HCT116 (cell line): ENCODE measurements at regions not wholly inside any gene's neighbourhood (a gene's known extent, or its start where the extent isn't known, plus 50 kb on each side); places are given as distances from the start of the nearest gene placed in this dataset.

ENCODE experiments used
- ATAC-seq: fragments of 200-7000 bp; cut with Tn5 transposase; 2 replicates; pipeline ENCODE4 v1.9.1; 2020; ENCODE audit warnings: mild to moderate bottlenecking, moderate library complexity
- BruUV-seq: library from RNA; stranded (reverse); fragments of 400-500 nt; replicated peaks from 2 replicates; lab custom pipeline; 2021; lab: Mats Ljungman, UMichigan
- CTCF ChIA-PET: fragments of 300-600 bp; sonication (Branson Sonifier 250); formaldehyde crosslinking; loops from one replicate; lab custom pipeline; 2021; ENCODE audit warnings: antibody characterized with exemption; lab: Charles Lee
- POLR2A ChIA-PET: fragments of 300-600, 350-600 bp; sonication (Branson Sonifier 250); formaldehyde crosslinking; loops from one replicate; lab custom pipeline; 2021; ENCODE audit warnings: antibody characterized with exemption; lab: Charles Lee
- RAD21 ChIA-PET, 2 experiments: fragments of 300-600 bp; sonication (Branson Sonifier 250); formaldehyde crosslinking; loops; one replicate each; lab custom pipeline; 2023; ENCODE audit warnings: low total read pairs in 2 of 2; ENCODE audit not compliant: uncharacterized antibody in 2 of 2, unreplicated experiment in 2 of 2, low non-redundant PET in 1 of 2; lab: Charles Lee
- DNase-seq: peaks from one replicate; pipeline ENCODE4 v3.0.0-alpha.2; 2010; ENCODE audit warnings: low read depth, low spot score
- H2AFZ ChIP-seq: fragments of 200-600 bp; shearing (Covaris generic), sonication (generic); 2 replicates; pipeline ENCODE4 v1.6.1; 2017; ENCODE audit warnings: low read depth, mixed run types, mixed read lengths, antibody characterized with exemption, low read length; ENCODE audit not compliant: poor library complexity, severe bottlenecking
- H3K27ac ChIP-seq: 2 replicates; pipeline ENCODE4 v1.5.1; 2012; ENCODE audit warnings: low read depth, low read length
- H3K27me3 ChIP-seq: fragments of 200-600 bp; sonication (generic); 2 replicates; pipeline ENCODE4 v1.6.1; 2016; ENCODE audit warnings: mixed run types, low read length, mixed read lengths; ENCODE audit not compliant: insufficient read depth
- H3K36me3 ChIP-seq, 2 experiments: fragments of 200-500 bp in 1 of 2; fragments of 200-600 bp in 1 of 2; sonication (Bioruptor generic) in 1 of 2; sonication (generic) in 1 of 2; 2 replicates each; pipeline versions ENCODE4 v1.5.1 to v1.6.1; 2014 to 2016; ENCODE audit warnings: low read length in 2 of 2, inconsistent platforms in 1 of 2, mixed read lengths in 1 of 2, mixed run types in 1 of 2; ENCODE audit not compliant: insufficient read depth in 2 of 2, control insufficient read depth in 1 of 2
- H3K4me1 ChIP-seq, 2 experiments: fragments of 200-600 bp in 1 of 2; sonication (generic) in 1 of 2; 2 replicates each; pipeline versions ENCODE4 v1.5.1 to v1.6.1; 2012 to 2017; ENCODE audit warnings: low read length in 2 of 2, inconsistent platforms in 1 of 2, mild to moderate bottlenecking in 1 of 2, mixed read lengths in 1 of 2, mixed run types in 1 of 2, moderate library complexity in 1 of 2; ENCODE audit not compliant: insufficient read depth in 2 of 2, control insufficient read depth in 1 of 2
- H3K4me2 ChIP-seq: fragments of 200-600 bp; sonication (generic); 2 replicates; pipeline ENCODE4 v1.6.1; 2017; ENCODE audit warnings: mixed run types, low read length, mixed read lengths
- H3K4me3 ChIP-seq, 2 experiments: fragments of 200-600 bp in 1 of 2; sonication (generic) in 1 of 2; replicated peaks in 1 of 2; 2 replicates each; pipeline ENCODE4 v1.5.1; 2011 to 2016; ENCODE audit warnings: low read length in 2 of 2, control low read depth in 1 of 2, low read depth in 1 of 2, mild to moderate bottlenecking in 1 of 2, mixed read lengths in 1 of 2, mixed run types in 1 of 2
- H3K79me2 ChIP-seq: fragments of 200-600 bp; sonication (generic); 2 replicates; pipeline ENCODE4 v1.6.1; 2017; ENCODE audit warnings: mild to moderate bottlenecking, mixed run types, low read length, moderate library complexity, mixed read lengths; ENCODE audit not compliant: insufficient read depth
- H3K9ac ChIP-seq: fragments of 200-600 bp; sonication (generic); 2 replicates; pipeline ENCODE4 v1.6.1; 2016; ENCODE audit warnings: low read length, mixed read lengths
- H3K9me2 ChIP-seq: fragments of 200-600 bp; sonication (generic), shearing (Covaris generic); 2 replicates; pipeline ENCODE4 v1.6.1; 2017; ENCODE audit warnings: mixed run types, mild to moderate bottlenecking, moderate library complexity; ENCODE audit not compliant: insufficient read depth
- H3K9me3 ChIP-seq, 2 experiments: fragments of 200-500 bp in 1 of 2; fragments of 200-600 bp in 1 of 2; sonication (Bioruptor generic) in 1 of 2; sonication (generic) in 1 of 2; 2 replicates each; pipeline ENCODE4 v1.6.1; 2014 to 2017; ENCODE audit warnings: low read length in 2 of 2, mixed read lengths in 2 of 2, inconsistent platforms in 1 of 2, low read depth in 1 of 2, mild to moderate bottlenecking in 1 of 2, mixed run types in 1 of 2, moderate library complexity in 1 of 2; ENCODE audit not compliant: control insufficient read depth in 1 of 2, insufficient read depth in 1 of 2
- H4K20me1 ChIP-seq: fragments of 200-600 bp; sonication (generic), shearing (Covaris generic); 2 replicates; pipeline ENCODE4 v1.6.1; 2017; ENCODE audit warnings: mixed run types, mild to moderate bottlenecking, moderate library complexity; ENCODE audit not compliant: insufficient read depth
- CBX3 ChIP-seq: IDR thresholded peaks from 2 replicates; pipeline ENCODE4 v1.6.1; 2012; ENCODE audit warnings: low read depth
- CTCF ChIP-seq, 3 experiments: fragments of 200-600 bp in 1 of 3; sonication (generic) in 1 of 3; IDR thresholded peaks in 2 of 3; conservative IDR thresholded peaks in 1 of 3; 2 replicates each; pipeline ENCODE4 v1.5.1; 2012 to 2017; ENCODE audit warnings: low read depth in 2 of 3, low read length in 2 of 3, antibody characterized with exemption in 1 of 3, borderline replicate concordance in 1 of 3, control low read depth in 1 of 3, mild to moderate bottlenecking in 1 of 3, mixed read lengths in 1 of 3, mixed run types in 1 of 3, moderate library complexity in 1 of 3; ENCODE audit not compliant: insufficient read depth in 1 of 3
- EGR1 ChIP-seq: IDR thresholded peaks from 2 replicates; pipeline ENCODE4 v1.6.1; 2012; ENCODE audit warnings: low read depth
- EZH2phosphoT487 ChIP-seq: fragments of 200-600 bp; IDR thresholded peaks from 2 replicates; pipeline ENCODE4 v1.6.1; 2018; ENCODE audit warnings: antibody characterized with exemption, borderline replicate concordance
- FOSL1 ChIP-seq: IDR thresholded peaks from 2 replicates; pipeline ENCODE4 v1.6.1; 2012; ENCODE audit warnings: low read depth
- MAX ChIP-seq: IDR thresholded peaks from 2 replicates; pipeline ENCODE4 v1.6.1; 2012
- POLR2A ChIP-seq: IDR thresholded peaks from 2 replicates; pipeline ENCODE4 v1.7.0; 2011; ENCODE audit warnings: borderline replicate concordance; ENCODE audit not compliant: insufficient read depth, insufficient read length; ENCODE audit errors: extremely low read depth
- POLR2AphosphoS5 ChIP-seq: IDR thresholded peaks from 2 replicates; pipeline ENCODE4 v1.6.1; 2011; ENCODE audit warnings: mild to moderate bottlenecking, low read depth, low read length, moderate library complexity
- RAD21 ChIP-seq: IDR thresholded peaks from 2 replicates; pipeline ENCODE4 v1.6.1; 2012; ENCODE audit warnings: low read depth, mild to moderate bottlenecking
- REST ChIP-seq: IDR thresholded peaks from 2 replicates; pipeline ENCODE4 v1.6.1; 2012; ENCODE audit warnings: low read depth
- SIN3A ChIP-seq: IDR thresholded peaks from 2 replicates; pipeline ENCODE4 v1.6.1; 2012; ENCODE audit warnings: low read depth
- SP1 ChIP-seq: IDR thresholded peaks from 2 replicates; pipeline ENCODE4 v1.6.1; 2012; ENCODE audit warnings: low read depth
- SRF ChIP-seq: IDR thresholded peaks from 2 replicates; pipeline ENCODE4 v1.6.1; 2012; ENCODE audit warnings: low read depth
- YY1 ChIP-seq: IDR thresholded peaks from 2 replicates; pipeline ENCODE4 v1.6.1; 2011; ENCODE audit warnings: low read length, low read depth, moderate library complexity, mild to moderate bottlenecking; ENCODE audit not compliant: insufficient replicate concordance; ENCODE audit errors: extremely low read depth
- intact Hi-C: fragments of 100-400 bp; cut with micrococcal nuclease; formaldehyde crosslinking; loops from 2 replicates; pipeline ENCODE4 v1.10.0; 2022
- TF ChIP-seq, protein P1 (sequence below): IDR thresholded peaks from 2 replicates; pipeline ENCODE4 v1.6.1; 2012

DNA sequence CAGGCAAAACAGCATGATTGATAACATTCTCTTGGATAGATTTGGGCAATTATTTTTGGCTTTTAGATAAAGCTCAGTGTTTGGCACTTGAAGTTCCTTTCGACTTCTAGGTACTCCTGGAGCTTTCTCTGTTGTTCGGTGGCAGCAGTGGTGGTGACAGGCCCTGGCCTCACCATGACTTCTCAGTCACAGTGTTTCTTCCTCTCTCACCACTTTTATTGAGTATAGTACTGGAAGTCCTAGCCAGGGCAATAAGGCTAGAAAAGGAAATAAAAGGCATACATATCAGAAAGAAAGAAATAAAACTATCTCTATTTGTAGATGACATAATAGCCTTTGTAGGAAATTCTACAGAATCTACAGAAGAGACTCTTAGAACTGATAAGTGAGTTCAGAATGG lies 101.2 kb upstream of the SIRPG start:
- RAD21 ChIA-PET = no interaction called here
- no peak for TF ChIP-seq REST
- no peak for TF ChIP-seq FOSL1
- TF ChIP-seq, protein P1, sequence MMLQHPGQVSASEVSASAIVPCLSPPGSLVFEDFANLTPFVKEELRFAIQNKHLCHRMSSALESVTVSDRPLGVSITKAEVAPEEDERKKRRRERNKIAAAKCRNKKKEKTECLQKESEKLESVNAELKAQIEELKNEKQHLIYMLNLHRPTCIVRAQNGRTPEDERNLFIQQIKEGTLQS = no peak
- TF ChIP-seq CTCF (IDR thresholded peaks at IDR 0.05 in 2 of 3, conservative IDR thresholded peaks at IDR 0.05 in 1 of 3; ENCODE audit: borderline replicate concordance in 1 of 3, insufficient read depth in 1 of 3, low read depth in 2 of 3, low read length in 2 of 3) = no peak
- no peak for TF ChIP-seq SIN3A
- no peak for TF ChIP-seq RAD21
- no peak for TF ChIP-seq SRF
- TF ChIP-seq POLR2A = no peak
- TF ChIP-seq YY1 = no peak
- TF ChIP-seq SP1 = no peak
- TF ChIP-seq EGR1 = no peak
- no peak for TF ChIP-seq POLR2AphosphoS5
- TF ChIP-seq MAX = no peak
- no peak for TF ChIP-seq EZH2phosphoT487
- TF ChIP-seq CBX3 = no peak
- BruUV-seq = no TSS peak
- POLR2A ChIA-PET = no interaction called here
- H3K27ac ChIP-seq = no peak overlapping the region
- H4K20me1 ChIP-seq = no peaks in the 10 kb centered on the region
- no peak overlapping the region for H3K4me2 ChIP-seq
- no peaks in the 10 kb centered on the region for H3K9me3 ChIP-seq
- H2AFZ ChIP-seq = no peak overlapping the region
- H3K4me1 ChIP-seq = peaks cover 0 to 12% of the 10 kb centered on the region in 2 experiments; a peak in 2 of 4 replicates
- no peaks in the 10 kb centered on the region for H3K9me2 ChIP-seq
- no peaks in the 10 kb centered on the region for H3K36me3 ChIP-seq
- H3K27me3 ChIP-seq = no peaks in the 10 kb centered on the region
- H3K79me2 ChIP-seq = no peaks in the 10 kb centered on the region
- DNase-seq (no peak), ATAC-seq (no peak)
- no peak overlapping the region for H3K9ac ChIP-seq
- intact Hi-C loops = no loop called here
- no peak overlapping the region for H3K4me3 ChIP-seq
- CTCF ChIA-PET = no interaction called here
